Aorta (tissue), 5 donors: ENCODE measurements at regions not wholly inside any gene's neighbourhood (a gene's known extent, or its start where the extent isn't known, plus 50 kb on each side); places are given as distances from the start of the nearest gene placed in this dataset.

Source experiments
- ATAC-seq: fragments of 200-7000 bp; cut with Tn5 transposase; one replicate; pipeline ENCODE4 v1.9.1; 2022; ENCODE audit warnings: moderate library complexity; ENCODE audit not compliant: low FRiP score
- DNase-seq, 2 donors: peaks; one replicate each; pipeline ENCODE4 v3.0.0-alpha.2; 2020
- H3K27ac ChIP-seq, 2 donors: one replicate each; pipeline ENCODE4 v1.5.1; 2013; ENCODE audit warnings: low read length in 2 of 2, mild to moderate bottlenecking in 2 of 2, moderate library complexity in 2 of 2, control low read depth in 1 of 2, inconsistent platforms in 1 of 2, low read depth in 1 of 2
- H3K27me3 ChIP-seq, 2 donors: one replicate each; pipeline ENCODE4 v1.6.1; 2013; ENCODE audit warnings: control low read depth in 1 of 2, low read length in 1 of 2, mild to moderate bottlenecking in 1 of 2, moderate library complexity in 1 of 2; ENCODE audit not compliant: insufficient read depth in 2 of 2, control insufficient read depth in 1 of 2
- H3K36me3 ChIP-seq, 2 donors: one replicate each; pipeline ENCODE4 v1.6.1; 2013; ENCODE audit warnings: control low read depth in 1 of 2, low read length in 1 of 2, mild to moderate bottlenecking in 1 of 2; ENCODE audit not compliant: insufficient read depth in 2 of 2, control insufficient read depth in 1 of 2
- H3K4me1 ChIP-seq, 2 donors: one replicate each; pipeline ENCODE4 v1.6.1; 2013; ENCODE audit warnings: low read length in 2 of 2, control low read depth in 1 of 2, mild to moderate bottlenecking in 1 of 2, moderate library complexity in 1 of 2; ENCODE audit not compliant: insufficient read depth in 2 of 2, control insufficient read depth in 1 of 2
- H3K4me3 ChIP-seq, 2 donors: one replicate each; pipeline ENCODE4 v1.5.1; 2013; ENCODE audit warnings: low read length in 2 of 2, control low read depth in 1 of 2, mild to moderate bottlenecking in 1 of 2
- H3K9me3 ChIP-seq: one replicate; pipeline ENCODE4 v1.6.1; 2013; ENCODE audit warnings: mild to moderate bottlenecking, low read length; ENCODE audit not compliant: control insufficient read depth
- WGBS, 2 donors: extraction: QIAGEN DNeasy Blood & Tissue Kit; methylation state at CpG; one replicate each; pipeline ENCODE4 v1.1.7; 2013; 5-methylcytosine and 5-hydroxymethylcytosine counted together
- intact Hi-C, 2 donors: fragments of 100-400 bp; cut with DNase I; formaldehyde crosslinking; loops; one replicate each; pipeline versions ENCODE4 v1.14.2 to v1.15.0; 2022
- donor health status: healthy with polysubstance abuse.
- donor health status: Bipolar disorder and iron deficiency.
- donor health status: DM: no; HTN: no; CAD: no.
- donor health status: DM: no; HTN: no; CAD: no.
- donor health status: DM: yes; HTN: yes; CAD: no.

- H3K36me3 ChIP-seq, result no peaks in the 10 kb centered on the region
- intact Hi-C loops, result no loop called here
- H3K27me3 ChIP-seq, result no peaks in the 10 kb centered on the region
- H3K9me3 ChIP-seq, result no peaks in the 10 kb centered on the region
- no peak overlapping the region for H3K4me3 ChIP-seq
- no peak for ATAC-seq
- H3K4me1 ChIP-seq, result no peaks in the 10 kb centered on the region
- H3K27ac ChIP-seq, result no peak overlapping the region
- no peak for DNase-seq
- 58 to 63% methylated on average over 5 of the region's 5 CpGs for WGBS, 2 donors
These were observed 928.1 kb downstream of the PDHA2 start for GRCh38 chr4:96767815-96768480.

DNA sequence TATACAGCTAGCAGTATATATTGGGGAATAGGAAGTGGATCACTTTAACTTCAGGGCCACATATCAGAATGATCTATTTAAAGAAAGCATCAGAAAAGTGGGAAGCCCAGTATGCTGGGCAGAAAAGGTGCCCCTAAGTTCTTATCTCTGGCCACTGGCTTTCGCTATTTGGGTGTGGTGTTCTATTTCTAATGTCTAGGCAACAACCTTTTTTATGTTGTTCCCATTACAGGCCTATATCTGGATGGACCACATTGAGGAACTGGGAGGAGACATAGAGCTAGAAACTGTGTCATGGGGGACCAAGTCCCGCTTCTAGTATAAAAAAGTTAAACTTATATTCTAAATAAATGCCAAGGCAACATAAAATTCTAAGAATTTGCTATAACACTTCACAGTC, 935.6 kb downstream of the PDHA2 start:
- Histone ChIP-seq H3K9me3 (peaks cover 3% of the 10 kb centered on the region), H3K36me3 (no peaks in the 10 kb centered on the region), H3K27me3 (no peaks in the 10 kb centered on the region), H3K4me3 (no peak overlapping the region), H3K27ac (no peak overlapping the region), H3K4me1 (no peaks in the 10 kb centered on the region)
- no peak for DNase-seq
- no peak for ATAC-seq
- WGBS, 2 donors, result 91 to 93% methylated on average over 2 of the region's 2 CpGs
- intact Hi-C loops, result no loop called here

GRCh38 chr4:96776920-96777527, 937.1 kb downstream of the PDHA2 start:
- no peak overlapping the region for H3K4me3 ChIP-seq
- H3K9me3 ChIP-seq, result peaks cover 3% of the 10 kb centered on the region
- no peak overlapping the region for H3K27ac ChIP-seq
- intact Hi-C loops, result no loop called here
- H3K36me3 ChIP-seq, result no peaks in the 10 kb centered on the region
- WGBS, 2 donors, result 62 to 73% methylated on average over 2 of the region's 2 CpGs
- DNase-seq (no peak), ATAC-seq (no peak)
- H3K4me1 ChIP-seq, result no peaks in the 10 kb centered on the region
- no peaks in the 10 kb centered on the region for H3K27me3 ChIP-seq

GRCh38 chr4:96784336-96784735, 944.4 kb downstream of the PDHA2 start:
- Histone ChIP-seq H3K27ac (no peak overlapping the region), H3K36me3 (no peaks in the 10 kb centered on the region), H3K27me3 (no peaks in the 10 kb centered on the region), H3K9me3 (no peaks in the 10 kb centered on the region), H3K4me3 (no peak overlapping the region), H3K4me1 (no peaks in the 10 kb centered on the region)
- DNase-seq, result no peak
- WGBS, 2 donors, result 79 to 81% methylated on average over 4 of the region's 4 CpGs
- no peak for ATAC-seq
- intact Hi-C loops, result no loop called here

DNA sequence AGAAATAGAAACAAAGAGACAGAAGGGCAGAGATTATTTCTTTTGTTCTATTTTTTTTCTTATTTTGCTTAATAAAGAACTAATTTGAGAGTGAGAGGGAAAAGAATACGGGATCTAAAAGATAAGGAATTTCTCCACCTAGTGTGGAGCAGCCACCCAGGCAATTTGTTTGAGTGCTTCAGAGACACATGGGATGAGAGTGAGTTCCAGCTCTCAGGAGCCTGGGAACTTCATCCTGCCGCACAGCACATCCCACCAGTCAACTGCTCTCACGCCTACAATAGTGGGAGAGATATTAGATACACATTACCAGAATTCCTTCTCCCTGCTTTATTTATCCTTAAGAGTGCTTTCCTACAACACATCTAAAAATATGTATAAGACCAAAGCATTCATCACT, 946.4 kb downstream of the PDHA2 start:
- Histone ChIP-seq H3K9me3 (no peaks in the 10 kb centered on the region), H3K27me3 (no peaks in the 10 kb centered on the region), H3K27ac (no peak overlapping the region), H3K4me3 (no peak overlapping the region), H3K4me1 (no peaks in the 10 kb centered on the region), H3K36me3 (no peaks in the 10 kb centered on the region)
- intact Hi-C loops, result no loop called here
- no peak for ATAC-seq
- WGBS, 2 donors, result 59 to 65% methylated on average over 3 of the region's 3 CpGs
- no peak for DNase-seq

DNA sequence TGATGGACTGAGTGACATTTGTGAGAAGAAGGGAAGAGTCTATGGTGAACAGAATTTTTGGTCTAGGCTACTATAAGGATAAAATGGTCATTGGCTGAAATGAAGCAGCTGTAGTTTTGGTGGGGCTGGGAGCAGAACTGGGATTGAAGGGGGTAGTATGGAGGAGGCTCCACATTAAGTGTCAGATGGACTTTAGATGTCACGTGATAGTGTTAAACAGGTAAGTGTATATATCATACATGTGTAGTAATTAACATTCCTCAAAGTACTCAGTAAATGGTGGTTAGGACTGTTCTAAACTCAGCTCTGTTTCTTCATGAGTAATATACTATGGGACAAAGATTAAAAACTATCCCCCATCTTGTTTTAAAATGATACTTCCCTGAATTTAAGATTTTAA, 947.9 kb downstream of the PDHA2 start:
- WGBS, 2 donors, result 91 to 97% methylated on average over 1 of the region's 1 CpG
- Histone ChIP-seq H3K9me3 (no peaks in the 10 kb centered on the region), H3K4me1 (no peaks in the 10 kb centered on the region), H3K4me3 (no peak overlapping the region), H3K27me3 (no peaks in the 10 kb centered on the region), H3K27ac (no peak overlapping the region), H3K36me3 (no peaks in the 10 kb centered on the region)
- no peak for DNase-seq
- ATAC-seq, result no peak
- intact Hi-C loops, result no loop called here

- Histone ChIP-seq H3K9me3 (no peaks in the 10 kb centered on the region), H3K4me1 (no peaks in the 10 kb centered on the region), H3K27ac (no peak overlapping the region), H3K27me3 (no peaks in the 10 kb centered on the region), H3K4me3 (no peak overlapping the region), H3K36me3 (no peaks in the 10 kb centered on the region)
- no peak for DNase-seq
- no peak for ATAC-seq
- 90% methylated on average over 2 of the region's 2 CpGs for WGBS, 2 donors
- intact Hi-C loops, result no loop called here
These were observed 969.7 kb downstream of the PDHA2 start for GRCh38 chr4:96809563-96809962.

GRCh38 chr4:96827086-96827485, 987.2 kb downstream of the PDHA2 start:
- H3K27ac ChIP-seq, result no peak overlapping the region
- DNase-seq (no peak), ATAC-seq (no peak)
- no peaks in the 10 kb centered on the region for H3K27me3 ChIP-seq
- H3K9me3 ChIP-seq, result no peaks in the 10 kb centered on the region
- no peak overlapping the region for H3K4me3 ChIP-seq
- whole genome bisulfite sequencing, 2 donors, result 18 to 26% methylated on average over 4 of the region's 4 CpGs
- H3K4me1 ChIP-seq, result no peaks in the 10 kb centered on the region
- H3K36me3 ChIP-seq, result no peaks in the 10 kb centered on the region
- intact Hi-C loops, result no loop called here

DNA sequence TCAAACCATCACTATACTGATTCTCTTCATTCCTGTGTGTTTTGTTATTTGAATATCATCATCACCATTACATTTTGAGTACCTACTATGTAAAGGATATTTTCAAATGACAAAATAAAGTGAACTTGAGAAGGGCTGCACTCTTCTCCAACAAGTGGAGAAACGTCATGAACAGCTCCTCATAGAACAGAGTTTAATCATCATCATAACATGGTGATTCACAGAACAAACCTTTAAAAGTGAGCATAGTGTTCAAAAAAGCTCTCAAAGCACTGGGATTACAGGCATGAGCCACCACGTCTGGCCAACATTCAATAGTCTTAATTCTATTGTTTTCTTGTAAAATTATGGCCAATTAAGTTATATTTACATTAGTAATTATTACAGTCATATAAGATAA, 993.9 kb downstream of the PDHA2 start:
- Histone ChIP-seq H3K9me3 (no peaks in the 10 kb centered on the region), H3K4me1 (no peaks in the 10 kb centered on the region), H3K4me3 (no peak overlapping the region), H3K27me3 (peaks cover 0 to 2% of the 10 kb centered on the region in 2 donors), H3K27ac (no peak overlapping the region), H3K36me3 (no peaks in the 10 kb centered on the region)
- no peak for ATAC-seq
- WGBS, 2 donors, result 34% methylated on average over 2 of the region's 2 CpGs
- intact Hi-C loops, result no loop called here
- no peak for DNase-seq
